ENCODE measurements at regions not wholly inside any gene's neighbourhood (a gene's known extent, or its start where the extent isn't known, plus 50 kb on each side); places are given as distances from the start of the nearest gene placed in this dataset.

DNA sequence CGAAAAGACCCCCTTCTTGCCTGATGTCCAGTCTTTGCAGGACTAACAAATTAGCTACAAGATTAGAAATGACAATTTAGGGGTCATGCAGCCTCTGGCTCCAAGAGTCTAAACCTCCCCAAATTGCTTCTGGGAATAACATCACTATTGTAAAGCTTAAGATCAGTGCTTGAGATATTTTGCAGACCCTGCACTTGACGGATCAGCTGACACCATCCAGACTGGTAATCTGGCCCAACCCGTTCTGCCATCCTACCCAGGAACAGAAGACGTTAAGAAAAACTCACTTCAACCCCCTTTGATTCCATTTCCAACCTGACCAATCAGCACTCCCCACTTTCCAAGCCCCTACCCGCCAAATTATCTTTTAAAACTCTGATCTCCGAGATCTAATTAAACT lies 236.7 kb upstream of the KRR1 start:
- H3K79me2 ChIP-seq (ENCODE audit: insufficient read depth, low read length) = no peaks in the 10 kb centered on the region
- H3K27ac ChIP-seq (ENCODE audit: low read depth, low read length) = peak overlapping the region; percentile 62
- H3K4me2 ChIP-seq (ENCODE audit: insufficient read depth, low read length) = peak overlapping the region; percentile 40
- H3K36me3 ChIP-seq (ENCODE audit: insufficient read depth, low read length) = no peaks in the 10 kb centered on the region
- H2AFZ ChIP-seq (ENCODE audit: low read length) = no peak overlapping the region
- H4K20me1 ChIP-seq (ENCODE audit: insufficient read depth, low read length) = no peaks in the 10 kb centered on the region
- H3K4me3 ChIP-seq (ENCODE audit: insufficient read depth, low read length) = no peak overlapping the region
- DNase-seq (ENCODE audit: insufficient read length, low spot score, missing footprints) = no peak
- TF ChIP-seq, protein P1, sequence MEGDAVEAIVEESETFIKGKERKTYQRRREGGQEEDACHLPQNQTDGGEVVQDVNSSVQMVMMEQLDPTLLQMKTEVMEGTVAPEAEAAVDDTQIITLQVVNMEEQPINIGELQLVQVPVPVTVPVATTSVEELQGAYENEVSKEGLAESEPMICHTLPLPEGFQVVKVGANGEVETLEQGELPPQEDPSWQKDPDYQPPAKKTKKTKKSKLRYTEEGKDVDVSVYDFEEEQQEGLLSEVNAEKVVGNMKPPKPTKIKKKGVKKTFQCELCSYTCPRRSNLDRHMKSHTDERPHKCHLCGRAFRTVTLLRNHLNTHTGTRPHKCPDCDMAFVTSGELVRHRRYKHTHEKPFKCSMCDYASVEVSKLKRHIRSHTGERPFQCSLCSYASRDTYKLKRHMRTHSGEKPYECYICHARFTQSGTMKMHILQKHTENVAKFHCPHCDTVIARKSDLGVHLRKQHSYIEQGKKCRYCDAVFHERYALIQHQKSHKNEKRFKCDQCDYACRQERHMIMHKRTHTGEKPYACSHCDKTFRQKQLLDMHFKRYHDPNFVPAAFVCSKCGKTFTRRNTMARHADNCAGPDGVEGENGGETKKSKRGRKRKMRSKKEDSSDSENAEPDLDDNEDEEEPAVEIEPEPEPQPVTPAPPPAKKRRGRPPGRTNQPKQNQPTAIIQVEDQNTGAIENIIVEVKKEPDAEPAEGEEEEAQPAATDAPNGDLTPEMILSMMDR (IDR thresholded peaks at IDR 0.05; ENCODE audit: extremely low read depth, low read depth, low read length) = no peak
- no peaks in the 10 kb centered on the region for H3K27me3 ChIP-seq (ENCODE audit: insufficient read depth, low read length)
- H3K9me3 ChIP-seq (ENCODE audit: low read depth, low read length) = no peaks in the 10 kb centered on the region
- peaks cover 30% of the 10 kb centered on the region for H3K4me1 ChIP-seq (ENCODE audit: insufficient read depth, low read length)

DNA sequence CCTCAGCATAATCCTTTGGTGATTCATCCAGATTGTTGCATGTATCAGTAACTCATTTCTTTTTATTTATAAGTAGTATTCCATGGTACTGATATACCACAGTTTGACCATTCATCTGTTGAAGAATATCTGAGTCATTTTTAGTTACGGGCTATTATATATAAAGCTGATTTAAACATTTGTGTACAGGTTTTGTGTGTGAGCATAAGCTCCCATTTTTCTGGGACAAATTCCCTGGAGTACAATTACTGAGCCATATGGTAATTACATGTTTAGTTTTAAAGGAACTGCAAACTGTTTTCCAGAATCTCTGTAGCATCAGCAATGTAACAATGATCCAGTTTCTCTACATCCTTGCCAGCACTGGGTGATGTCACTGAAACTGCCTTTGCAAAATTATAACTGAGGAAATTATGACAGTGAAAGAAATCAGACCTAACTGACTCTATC lies 236.2 kb upstream of the KRR1 start:
- no peaks in the 10 kb centered on the region for H4K20me1 ChIP-seq (ENCODE audit: insufficient read depth, low read length)
- no peaks in the 10 kb centered on the region for H3K27me3 ChIP-seq (ENCODE audit: insufficient read depth, low read length)
- peaks cover 30% of the 10 kb centered on the region for H3K4me1 ChIP-seq (ENCODE audit: insufficient read depth, low read length)
- no peaks in the 10 kb centered on the region for H3K79me2 ChIP-seq (ENCODE audit: insufficient read depth, low read length)
- TF ChIP-seq, protein P1 (IDR thresholded peaks at IDR 0.05; ENCODE audit: extremely low read depth, low read depth, low read length) = no peak
- peak overlapping the region; percentile 62 for H3K27ac ChIP-seq (ENCODE audit: low read depth, low read length)
- no peak overlapping the region for H2AFZ ChIP-seq (ENCODE audit: low read length)
- H3K4me2 ChIP-seq (ENCODE audit: insufficient read depth, low read length) = peak overlapping the region; percentile 40
- no peak for DNase-seq (ENCODE audit: insufficient read length, low spot score, missing footprints)
- H3K9me3 ChIP-seq (ENCODE audit: low read depth, low read length) = no peaks in the 10 kb centered on the region
- H3K36me3 ChIP-seq (ENCODE audit: insufficient read depth, low read length) = no peaks in the 10 kb centered on the region
- peak overlapping the region; percentile 4 for H3K4me3 ChIP-seq (ENCODE audit: insufficient read depth, low read length)

DNA sequence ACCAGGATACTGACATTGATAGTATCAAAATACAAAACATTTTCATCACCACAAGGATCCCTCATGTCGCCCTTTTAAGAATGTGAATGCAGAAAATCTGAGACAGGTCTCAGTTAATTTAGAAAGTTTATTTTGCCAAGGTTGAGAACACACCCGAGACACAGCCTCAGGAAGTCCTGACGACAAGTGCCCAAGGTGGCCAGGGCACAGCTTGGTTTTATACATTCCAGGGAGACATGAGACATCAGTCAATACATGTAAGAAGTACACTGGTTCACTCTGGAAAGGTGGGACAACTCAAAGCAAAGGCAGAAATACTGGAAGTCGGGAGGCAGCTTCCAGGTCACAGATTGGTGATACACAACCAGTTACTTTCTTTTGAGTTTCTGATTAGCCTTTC lies 235.2 kb upstream of the KRR1 start:
- H4K20me1 ChIP-seq (ENCODE audit: insufficient read depth, low read length) = no peaks in the 10 kb centered on the region
- H2AFZ ChIP-seq (ENCODE audit: low read length) = no peak overlapping the region
- DNase-seq (ENCODE audit: insufficient read length, low spot score, missing footprints) = no peak
- H3K4me3 ChIP-seq (ENCODE audit: insufficient read depth, low read length) = no peak overlapping the region
- no peaks in the 10 kb centered on the region for H3K27me3 ChIP-seq (ENCODE audit: insufficient read depth, low read length)
- peaks cover 21% of the 10 kb centered on the region for H3K4me1 ChIP-seq (ENCODE audit: insufficient read depth, low read length)
- no peak overlapping the region for H3K27ac ChIP-seq (ENCODE audit: low read depth, low read length)
- H3K9me3 ChIP-seq (ENCODE audit: low read depth, low read length) = no peaks in the 10 kb centered on the region
- TF ChIP-seq, protein P1 (IDR thresholded peaks at IDR 0.05; ENCODE audit: extremely low read depth, low read depth, low read length) = no peak
- H3K36me3 ChIP-seq (ENCODE audit: insufficient read depth, low read length) = no peaks in the 10 kb centered on the region
- H3K79me2 ChIP-seq (ENCODE audit: insufficient read depth, low read length) = no peaks in the 10 kb centered on the region
- H3K4me2 ChIP-seq (ENCODE audit: insufficient read depth, low read length) = no peak overlapping the region

DNA sequence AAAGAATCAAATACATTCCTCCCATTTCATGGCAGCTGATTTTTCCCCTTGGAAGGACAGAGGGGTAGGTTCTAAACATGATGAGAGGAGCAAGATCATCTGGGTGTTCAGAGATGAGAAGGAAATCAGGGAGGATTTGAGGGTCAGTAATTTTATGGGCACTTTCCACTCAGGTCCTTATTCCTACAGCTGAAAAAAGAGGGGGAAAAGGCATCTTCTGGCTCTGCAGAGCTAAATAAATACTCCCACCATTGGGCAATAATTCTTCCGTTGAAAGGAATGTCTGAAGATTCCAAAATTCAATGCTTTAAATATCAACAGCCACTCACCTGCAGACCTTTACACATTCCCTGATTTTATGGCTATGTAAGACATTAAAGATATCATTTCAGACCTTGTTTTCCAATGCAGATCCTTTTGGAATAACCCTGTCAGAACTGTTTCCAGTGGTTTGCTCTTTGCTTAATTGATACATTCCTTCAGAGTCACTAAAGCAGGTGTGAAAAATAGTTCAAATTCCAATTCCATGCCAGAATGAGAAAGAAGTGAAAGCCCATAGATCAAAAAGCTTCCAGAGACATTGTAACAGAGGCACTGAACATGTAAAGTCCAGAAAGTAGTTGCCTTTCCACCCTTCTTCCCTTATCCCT lies 233.3 kb upstream of the KRR1 start:
- H3K27ac ChIP-seq (ENCODE audit: low read depth, low read length) = no peak overlapping the region
- H3K9me3 ChIP-seq (ENCODE audit: low read depth, low read length) = no peaks in the 10 kb centered on the region
- TF ChIP-seq, protein P1 (IDR thresholded peaks at IDR 0.05; ENCODE audit: extremely low read depth, low read depth, low read length) = no peak
- H3K4me2 ChIP-seq (ENCODE audit: insufficient read depth, low read length) = no peak overlapping the region
- no peaks in the 10 kb centered on the region for H3K79me2 ChIP-seq (ENCODE audit: insufficient read depth, low read length)
- no peaks in the 10 kb centered on the region for H4K20me1 ChIP-seq (ENCODE audit: insufficient read depth, low read length)
- no peak for DNase-seq (ENCODE audit: insufficient read length, low spot score, missing footprints)
- no peak overlapping the region for H3K4me3 ChIP-seq (ENCODE audit: insufficient read depth, low read length)
- peaks cover 9% of the 10 kb centered on the region for H3K4me1 ChIP-seq (ENCODE audit: insufficient read depth, low read length)
- no peaks in the 10 kb centered on the region for H3K36me3 ChIP-seq (ENCODE audit: insufficient read depth, low read length)
- peak overlapping the region; percentile 8 for H2AFZ ChIP-seq (ENCODE audit: low read length)
- no peaks in the 10 kb centered on the region for H3K27me3 ChIP-seq (ENCODE audit: insufficient read depth, low read length)
